ENCODE measurements at regions not wholly inside any gene's neighbourhood (a gene's known extent, or its start where the extent isn't known, plus 50 kb on each side); places are given as distances from the start of the nearest gene placed in this dataset.

GRCh38 chr13:111625526-111626315, 305.3 kb downstream of the TEX29 start:
- TF ChIP-seq CTCF (IDR thresholded peaks at IDR 0.05) (no peak), POLR2A (IDR thresholded peaks at IDR 0.05) (no peak)
